OCI-LY7 (cell line): ENCODE measurements at regions not wholly inside any gene's neighbourhood (a gene's known extent, or its start where the extent isn't known, plus 50 kb on each side); places are given as distances from the start of the nearest gene placed in this dataset.

Source experiments
- BruUV-seq: library from RNA; stranded (reverse); fragments of 400-500 nt; replicated peaks from 2 replicates; lab custom pipeline; 2021; lab: Mats Ljungman, UMichigan
- CTCF ChIA-PET: fragments of 300-600 bp; sonication (Branson Sonifier 250); formaldehyde crosslinking; loops from one replicate; lab custom pipeline; 2022; ENCODE audit warnings: antibody characterized with exemption; ENCODE audit not compliant: unreplicated experiment; lab: Charles Lee
- POLR2A ChIA-PET: fragments of 300-600 bp; sonication (Branson Sonifier 250); formaldehyde crosslinking; loops from one replicate; lab custom pipeline; 2022; ENCODE audit warnings: antibody characterized with exemption; lab: Charles Lee
- DNase-seq: peaks from one replicate; pipeline ENCODE4 v3.0.0-alpha.2; 2015; ENCODE audit warnings: low spot score
- H2AFZ ChIP-seq: fragments of 200-600 bp; sonication (generic), shearing (Covaris generic); 2 replicates; pipeline ENCODE4 v1.6.1; 2014; ENCODE audit warnings: mild to moderate bottlenecking, antibody characterized with exemption, low read length, moderate library complexity
- H3K27ac ChIP-seq: fragments of 200-600 bp; sonication (generic); 2 replicates; pipeline ENCODE4 v1.5.1; 2014; ENCODE audit warnings: mixed run types, low read depth, mild to moderate bottlenecking, moderate library complexity, low read length, inconsistent platforms; ENCODE audit not compliant: poor library complexity, severe bottlenecking
- H3K36me3 ChIP-seq: fragments of 200-600 bp; sonication (generic); 2 replicates; pipeline ENCODE4 v1.6.1; 2014; ENCODE audit warnings: mild to moderate bottlenecking, antibody characterized with exemption, low read length, moderate library complexity, mixed read lengths; ENCODE audit not compliant: insufficient read depth
- H3K4me1 ChIP-seq: fragments of 200-600 bp; sonication (generic); 2 replicates; pipeline ENCODE4 v1.5.1; 2014; ENCODE audit warnings: mild to moderate bottlenecking, low read length; ENCODE audit not compliant: insufficient read depth, poor library complexity, severe bottlenecking
- H3K4me2 ChIP-seq: fragments of 200-600 bp; sonication (generic); 2 replicates; pipeline ENCODE4 v1.6.1; 2014; ENCODE audit warnings: mild to moderate bottlenecking, low read length
- H3K4me3 ChIP-seq: fragments of 200-600 bp; sonication (generic); 2 replicates; pipeline ENCODE4 v1.5.1; 2014; ENCODE audit warnings: mild to moderate bottlenecking, low read depth, low read length; ENCODE audit not compliant: poor library complexity, severe bottlenecking
- H3K79me2 ChIP-seq: fragments of 200-600 bp; sonication (generic); 2 replicates; pipeline ENCODE4 v1.6.1; 2016; ENCODE audit warnings: low read depth, mild to moderate bottlenecking, low read length, moderate library complexity, mixed read lengths; ENCODE audit not compliant: insufficient read depth
- H3K9me2 ChIP-seq: fragments of 200-600 bp; sonication (generic); 2 replicates; pipeline ENCODE4 v1.6.1; 2016; ENCODE audit warnings: mild to moderate bottlenecking, low read length, mixed read lengths; ENCODE audit not compliant: insufficient read depth
- H3K9me3 ChIP-seq: fragments of 200-600 bp; sonication (generic); 2 replicates; pipeline ENCODE4 v1.6.1; 2014; ENCODE audit warnings: mild to moderate bottlenecking, mixed run types, low read length, mixed read lengths
- H4K20me1 ChIP-seq: fragments of 200-600 bp; sonication (generic); 2 replicates; pipeline ENCODE4 v1.6.1; 2014; ENCODE audit warnings: mild to moderate bottlenecking, antibody characterized with exemption, low read length, moderate library complexity, mixed read lengths; ENCODE audit not compliant: insufficient read depth
- EZH2phosphoT487 ChIP-seq: fragments of 200-600 bp; sonication (generic); IDR thresholded peaks from 2 replicates; pipeline ENCODE4 v1.6.1; 2018; ENCODE audit warnings: low read depth, borderline replicate concordance, mild to moderate bottlenecking, mixed run types, antibody characterized with exemption, low read length, moderate library complexity, mixed read lengths
- intact Hi-C: fragments of 100-400 bp; cut with micrococcal nuclease; formaldehyde crosslinking; loops from one replicate; pipeline ENCODE4 v1.10.0; 2022; ENCODE audit not compliant: unreplicated experiment
- TF ChIP-seq, protein P1 (sequence below): fragments of 200-600 bp; sonication (generic); conservative IDR thresholded peaks from 2 replicates; pipeline ENCODE4 v1.5.1; 2014; ENCODE audit warnings: mild to moderate bottlenecking, antibody characterized with exemption, low read length, moderate library complexity, mixed read lengths

DNA sequence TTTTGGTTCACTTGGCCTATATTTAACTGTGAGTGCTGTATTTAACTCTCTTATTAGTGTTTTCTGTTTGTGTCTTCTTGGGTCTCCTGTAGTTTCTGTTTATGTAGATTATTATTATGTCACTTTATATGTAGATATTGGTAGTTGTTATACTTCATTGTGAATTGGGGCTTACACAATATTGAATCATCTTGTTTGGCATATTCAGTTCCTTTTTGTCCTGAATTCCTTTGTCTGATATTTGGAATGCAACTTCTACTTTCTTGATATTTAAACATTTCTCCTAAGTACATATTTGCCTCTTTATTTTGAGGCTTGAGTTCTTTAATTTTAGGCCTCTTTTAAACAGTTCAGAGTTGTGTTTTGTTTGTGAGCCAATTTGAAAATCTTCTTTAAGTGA is 544.8 kb upstream of the ADGRL3 start:
- H3K4me2 ChIP-seq: no peak overlapping the region
- H3K36me3 ChIP-seq: no peaks in the 10 kb centered on the region
- intact Hi-C loops: no loop called here
- H3K9me2 ChIP-seq: no peaks in the 10 kb centered on the region
- no peaks in the 10 kb centered on the region for H3K79me2 ChIP-seq
- no peak overlapping the region for H3K27ac ChIP-seq
- H2AFZ ChIP-seq: no peak overlapping the region
- no peaks in the 10 kb centered on the region for H4K20me1 ChIP-seq
- BruUV-seq: no TSS peak
- H3K4me1 ChIP-seq: no peaks in the 10 kb centered on the region
- ChIA-PET POLR2A (no interaction called here), CTCF (no interaction called here)
- peaks cover 10% of the 10 kb centered on the region; the same call in 1 of the 2 replicates for H3K9me3 ChIP-seq
- H3K4me3 ChIP-seq: no peak overlapping the region
- DNase-seq: no peak
- TF ChIP-seq, protein P1, sequence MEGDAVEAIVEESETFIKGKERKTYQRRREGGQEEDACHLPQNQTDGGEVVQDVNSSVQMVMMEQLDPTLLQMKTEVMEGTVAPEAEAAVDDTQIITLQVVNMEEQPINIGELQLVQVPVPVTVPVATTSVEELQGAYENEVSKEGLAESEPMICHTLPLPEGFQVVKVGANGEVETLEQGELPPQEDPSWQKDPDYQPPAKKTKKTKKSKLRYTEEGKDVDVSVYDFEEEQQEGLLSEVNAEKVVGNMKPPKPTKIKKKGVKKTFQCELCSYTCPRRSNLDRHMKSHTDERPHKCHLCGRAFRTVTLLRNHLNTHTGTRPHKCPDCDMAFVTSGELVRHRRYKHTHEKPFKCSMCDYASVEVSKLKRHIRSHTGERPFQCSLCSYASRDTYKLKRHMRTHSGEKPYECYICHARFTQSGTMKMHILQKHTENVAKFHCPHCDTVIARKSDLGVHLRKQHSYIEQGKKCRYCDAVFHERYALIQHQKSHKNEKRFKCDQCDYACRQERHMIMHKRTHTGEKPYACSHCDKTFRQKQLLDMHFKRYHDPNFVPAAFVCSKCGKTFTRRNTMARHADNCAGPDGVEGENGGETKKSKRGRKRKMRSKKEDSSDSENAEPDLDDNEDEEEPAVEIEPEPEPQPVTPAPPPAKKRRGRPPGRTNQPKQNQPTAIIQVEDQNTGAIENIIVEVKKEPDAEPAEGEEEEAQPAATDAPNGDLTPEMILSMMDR: no peak
- no peak for TF ChIP-seq EZH2phosphoT487

DNA sequence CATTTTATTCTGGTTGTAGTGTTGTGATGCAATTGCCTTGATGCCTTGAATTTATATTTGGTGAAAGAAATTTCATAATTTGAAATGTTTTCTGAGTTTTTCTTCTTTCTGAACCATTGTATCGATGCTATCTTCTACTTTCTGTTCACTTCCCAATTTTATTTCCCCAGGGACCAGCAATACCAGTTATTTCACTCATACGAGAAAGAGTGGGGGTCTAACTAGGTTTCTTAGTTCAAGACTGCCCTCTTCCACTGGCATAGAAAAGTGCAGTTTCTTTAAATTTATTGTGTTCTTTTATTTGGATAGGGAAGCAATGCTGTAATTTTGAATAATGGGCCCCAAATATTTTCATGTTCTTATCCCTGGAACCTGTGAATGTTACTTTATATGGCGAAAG is 544.0 kb upstream of the ADGRL3 start:
- Histone ChIP-seq H3K27ac (no peak overlapping the region), H3K79me2 (no peaks in the 10 kb centered on the region), H3K4me2 (no peak overlapping the region), H3K9me3 (peaks cover 10% of the 10 kb centered on the region; the same call in 1 of the 2 replicates), H2AFZ (no peak overlapping the region), H4K20me1 (no peaks in the 10 kb centered on the region), H3K36me3 (no peaks in the 10 kb centered on the region), H3K4me1 (no peaks in the 10 kb centered on the region), H3K4me3 (no peak overlapping the region), H3K9me2 (no peaks in the 10 kb centered on the region)
- intact Hi-C loops: no loop called here
- no peak for TF ChIP-seq EZH2phosphoT487
- TF ChIP-seq, protein P1: no peak
- POLR2A ChIA-PET: no interaction called here
- DNase-seq: no peak
- CTCF ChIA-PET: no interaction called here
- no TSS peak for BruUV-seq

DNA sequence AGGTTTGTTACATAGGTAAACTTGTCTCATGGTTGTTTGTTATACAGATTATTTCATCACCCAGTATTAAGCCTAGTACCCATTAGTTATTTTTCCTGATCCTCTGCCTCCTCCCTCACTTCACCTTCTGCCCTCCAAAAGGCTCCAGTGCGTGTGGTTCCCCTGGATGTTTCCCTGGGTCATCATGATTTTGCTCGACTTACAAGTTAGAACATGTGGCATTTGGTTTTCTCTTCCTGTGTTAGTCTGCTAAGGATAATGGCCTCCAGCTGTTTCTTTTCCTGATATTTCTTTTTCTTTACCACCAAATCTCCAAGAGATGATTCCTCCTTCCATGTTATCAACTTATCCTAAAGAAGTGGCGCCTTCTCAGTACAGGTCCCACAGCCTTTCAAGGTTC is 543.1 kb upstream of the ADGRL3 start:
- POLR2A ChIA-PET: no interaction called here
- CTCF ChIA-PET: no interaction called here
- Histone ChIP-seq H3K9me2 (no peaks in the 10 kb centered on the region), H3K4me2 (no peak overlapping the region), H3K9me3 (peaks cover 10% of the 10 kb centered on the region; the same call in 1 of the 2 replicates), H2AFZ (no peak overlapping the region), H3K79me2 (no peaks in the 10 kb centered on the region), H4K20me1 (no peaks in the 10 kb centered on the region), H3K27ac (no peak overlapping the region), H3K4me1 (no peaks in the 10 kb centered on the region), H3K36me3 (no peaks in the 10 kb centered on the region), H3K4me3 (no peak overlapping the region)
- DNase-seq: no peak
- BruUV-seq: no TSS peak
- intact Hi-C loops: no loop called here
- TF ChIP-seq, protein P1: no peak
- no peak for TF ChIP-seq EZH2phosphoT487
